ENCODE measurements at regions not wholly inside any gene's neighbourhood (a gene's known extent, or its start where the extent isn't known, plus 50 kb on each side); places are given as distances from the start of the nearest gene placed in this dataset.

DNA sequence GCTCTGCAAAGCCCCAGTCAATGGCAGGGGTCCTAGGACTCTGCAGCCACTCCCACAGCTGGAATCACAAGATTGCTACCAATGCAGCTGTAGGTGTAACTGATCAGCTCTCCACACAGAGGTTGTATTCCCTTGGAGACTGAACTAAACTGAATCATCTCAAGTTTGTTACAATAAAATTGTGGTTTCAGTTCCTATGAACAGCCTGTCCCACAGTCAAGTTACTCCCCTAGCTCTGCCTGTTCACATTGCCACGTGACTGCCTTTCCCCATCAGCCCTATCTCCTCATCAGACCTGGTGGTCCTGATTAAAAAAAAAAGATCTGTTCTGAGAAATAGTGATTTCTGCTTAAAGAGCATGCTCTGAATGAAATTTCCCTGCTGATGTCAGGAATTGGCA lies 287.9 kb upstream of the NBEA start:
- no peak overlapping the region for H3K4me3 Mint-ChIP-seq
- H3K9me3 Mint-ChIP-seq = peaks cover 6% of the 10 kb centered on the region
- ATAC-seq = no peak
- no peak overlapping the region for H3K27ac Mint-ChIP-seq
- H3K4me1 Mint-ChIP-seq = no peaks in the 10 kb centered on the region
- no peaks in the 10 kb centered on the region for H3K27me3 Mint-ChIP-seq
- H3K36me3 Mint-ChIP-seq = no peaks in the 10 kb centered on the region

DNA sequence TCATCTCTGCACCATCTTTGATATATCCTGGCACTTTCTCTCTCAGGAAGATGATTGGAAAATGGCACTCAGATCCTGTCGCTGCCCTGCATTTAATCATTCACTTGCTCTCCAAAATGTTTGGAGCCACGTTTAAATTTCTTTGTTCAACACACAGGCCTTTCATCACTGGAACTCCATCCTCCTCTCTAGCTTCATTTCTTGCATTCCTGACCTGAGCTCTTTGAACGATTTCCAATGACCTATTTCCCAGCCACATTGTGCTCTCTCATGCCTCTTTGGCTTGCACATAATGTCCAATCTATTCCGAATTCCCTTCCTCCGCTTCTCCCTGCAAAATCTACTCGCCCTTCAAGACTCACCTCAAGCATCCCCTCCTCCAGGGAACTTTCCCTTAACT lies 287.4 kb upstream of the NBEA start:
- H3K4me3 Mint-ChIP-seq = no peak overlapping the region
- H3K27me3 Mint-ChIP-seq = no peaks in the 10 kb centered on the region
- no peak overlapping the region for H3K27ac Mint-ChIP-seq
- ATAC-seq = no peak
- no peaks in the 10 kb centered on the region for H3K36me3 Mint-ChIP-seq
- no peaks in the 10 kb centered on the region for H3K4me1 Mint-ChIP-seq
- H3K9me3 Mint-ChIP-seq = peaks cover 6% of the 10 kb centered on the region

DNA sequence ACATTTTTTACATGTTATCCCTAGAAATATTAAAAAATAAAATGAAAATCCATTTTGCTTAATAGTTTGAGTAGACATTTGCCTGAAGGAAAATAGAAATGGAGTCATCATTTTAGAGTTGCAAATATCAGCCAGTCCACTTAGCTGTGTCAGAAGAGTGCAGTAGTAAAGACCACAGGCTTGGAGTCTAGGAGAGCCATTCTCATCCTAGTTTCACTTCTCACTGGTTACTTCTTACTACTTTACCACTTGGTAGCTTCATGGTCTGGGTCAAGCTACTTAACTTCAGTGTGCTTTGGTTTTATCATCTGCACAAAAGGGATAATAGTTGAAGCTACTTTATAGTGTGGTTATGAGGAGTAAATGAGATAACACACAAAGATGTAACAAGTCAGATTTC lies 286.5 kb upstream of the NBEA start:
- H3K36me3 Mint-ChIP-seq = no peaks in the 10 kb centered on the region
- H3K27me3 Mint-ChIP-seq = no peaks in the 10 kb centered on the region
- H3K4me1 Mint-ChIP-seq = no peaks in the 10 kb centered on the region
- H3K9me3 Mint-ChIP-seq = peaks cover 6% of the 10 kb centered on the region
- no peak overlapping the region for H3K27ac Mint-ChIP-seq
- no peak for ATAC-seq
- H3K4me3 Mint-ChIP-seq = no peak overlapping the region

DNA sequence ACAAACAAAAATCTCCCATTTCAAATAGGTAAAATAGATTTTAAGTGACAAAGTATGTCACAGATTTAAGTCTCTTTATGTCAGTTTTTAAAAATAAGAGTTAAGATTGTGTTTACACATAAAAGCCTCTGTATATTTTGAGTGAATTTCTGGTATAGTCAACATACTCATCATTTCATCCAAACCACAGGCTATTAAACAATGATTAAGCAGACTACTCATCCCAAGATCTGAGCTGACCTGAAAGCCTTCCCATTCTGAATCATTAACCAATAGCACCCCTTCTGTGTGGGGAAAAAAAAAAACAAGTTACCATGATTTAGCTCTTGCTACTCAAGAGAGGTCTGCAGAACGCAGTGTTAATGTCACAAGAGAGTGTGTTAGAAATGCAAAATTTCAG lies 284.4 kb upstream of the NBEA start:
- Mint-ChIP-seq H3K4me1 (no peaks in the 10 kb centered on the region), H3K27me3 (no peaks in the 10 kb centered on the region), H3K9me3 (peaks cover 3% of the 10 kb centered on the region), H3K36me3 (no peaks in the 10 kb centered on the region), H3K27ac (no peak overlapping the region), H3K4me3 (no peak overlapping the region)
- no peak for ATAC-seq

DNA sequence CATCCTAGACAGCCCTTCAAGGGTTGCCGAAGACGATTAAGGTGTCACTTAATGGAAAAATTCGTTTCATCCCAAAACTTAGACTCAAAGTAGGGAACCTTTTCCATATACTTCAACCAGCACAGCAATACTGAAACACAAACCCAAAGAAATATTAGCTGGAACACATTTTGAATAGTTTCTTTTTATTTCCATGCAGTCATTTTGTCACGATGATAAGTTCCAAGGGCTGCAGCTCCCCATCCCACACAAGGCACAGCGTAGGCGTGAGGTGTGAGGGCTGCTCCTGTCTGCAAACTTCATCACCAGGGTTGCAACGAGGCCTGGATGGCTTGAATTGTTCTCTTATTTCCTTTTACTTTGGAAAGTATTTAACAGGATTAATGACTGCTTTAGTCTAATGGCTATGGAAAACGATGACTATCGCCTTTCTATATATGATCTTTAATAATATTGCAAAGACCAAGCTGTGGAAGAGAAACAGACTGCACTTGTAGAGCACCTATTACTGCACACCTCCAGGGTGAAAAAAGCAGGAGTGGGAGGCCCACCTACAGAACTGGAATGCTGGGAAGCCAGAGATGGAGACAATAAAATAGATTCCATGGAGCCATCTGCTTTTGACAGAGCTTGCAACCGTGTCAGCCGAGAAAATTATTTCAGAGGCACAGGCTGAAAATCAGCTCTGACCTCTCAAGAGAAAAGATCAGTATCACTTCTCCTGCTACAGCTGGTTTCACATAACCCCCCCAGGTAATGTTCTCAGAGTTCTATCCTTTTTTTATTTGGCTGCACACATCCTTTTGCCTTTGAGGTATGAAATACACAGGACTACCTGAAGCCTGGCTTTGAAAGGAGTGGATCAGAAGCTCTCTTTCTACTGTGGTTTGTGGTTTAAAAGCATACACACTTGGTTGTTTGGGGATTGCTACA lies 274.5 kb upstream of the NBEA start:
- Mint-ChIP-seq H3K4me1 (no peaks in the 10 kb centered on the region), H3K27me3 (no peaks in the 10 kb centered on the region), H3K9me3 (peaks cover 3% of the 10 kb centered on the region), H3K36me3 (no peaks in the 10 kb centered on the region), H3K27ac (no peak overlapping the region), H3K4me3 (no peak overlapping the region)
- no peak for ATAC-seq

DNA sequence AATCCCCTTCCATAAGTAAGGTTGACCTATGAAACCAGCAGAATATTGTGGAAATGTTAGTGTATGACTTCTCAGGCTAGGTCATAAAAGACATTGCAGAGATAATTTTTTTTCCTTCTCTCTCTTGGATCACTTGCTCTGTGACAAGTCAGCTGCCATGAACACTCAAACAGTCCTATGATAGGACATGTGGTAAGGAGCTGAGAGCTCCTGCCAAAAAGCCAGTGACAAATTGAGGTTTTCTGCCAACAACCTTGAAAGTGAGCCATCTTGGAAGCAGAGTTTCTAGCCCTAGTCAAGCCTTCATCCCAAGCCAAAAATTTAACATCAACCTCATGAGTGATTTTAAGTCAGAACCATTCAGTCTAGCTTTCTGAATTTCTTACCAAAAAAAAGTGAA lies 270.9 kb upstream of the NBEA start:
- H3K27me3 Mint-ChIP-seq = no peaks in the 10 kb centered on the region
- H3K9me3 Mint-ChIP-seq = no peaks in the 10 kb centered on the region
- no peak for ATAC-seq
- H3K4me1 Mint-ChIP-seq = no peaks in the 10 kb centered on the region
- H3K4me3 Mint-ChIP-seq = no peak overlapping the region
- H3K36me3 Mint-ChIP-seq = no peaks in the 10 kb centered on the region
- no peak overlapping the region for H3K27ac Mint-ChIP-seq

DNA sequence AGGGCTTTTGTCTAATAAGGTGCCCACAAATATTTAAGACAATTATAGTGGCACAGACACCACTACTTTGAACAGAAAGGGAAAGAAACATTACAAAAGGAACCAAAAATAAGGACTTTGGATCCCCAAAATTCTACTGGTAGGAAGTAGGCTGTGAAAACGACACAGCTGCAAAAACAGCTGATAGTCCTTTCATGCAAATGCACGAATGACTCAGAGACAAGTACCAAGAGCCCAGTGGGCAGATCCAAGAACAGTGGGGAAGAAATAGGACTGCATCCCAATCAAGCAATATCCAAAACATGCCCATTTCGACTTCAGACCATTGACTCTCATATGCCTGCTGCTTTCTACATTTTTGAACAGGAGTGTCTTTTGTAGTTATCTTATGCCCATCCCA lies 269.4 kb upstream of the NBEA start:
- Mint-ChIP-seq H3K27me3 (no peaks in the 10 kb centered on the region), H3K36me3 (no peaks in the 10 kb centered on the region), H3K4me1 (no peaks in the 10 kb centered on the region), H3K4me3 (no peak overlapping the region), H3K27ac (no peak overlapping the region), H3K9me3 (no peaks in the 10 kb centered on the region)
- no peak for ATAC-seq

DNA sequence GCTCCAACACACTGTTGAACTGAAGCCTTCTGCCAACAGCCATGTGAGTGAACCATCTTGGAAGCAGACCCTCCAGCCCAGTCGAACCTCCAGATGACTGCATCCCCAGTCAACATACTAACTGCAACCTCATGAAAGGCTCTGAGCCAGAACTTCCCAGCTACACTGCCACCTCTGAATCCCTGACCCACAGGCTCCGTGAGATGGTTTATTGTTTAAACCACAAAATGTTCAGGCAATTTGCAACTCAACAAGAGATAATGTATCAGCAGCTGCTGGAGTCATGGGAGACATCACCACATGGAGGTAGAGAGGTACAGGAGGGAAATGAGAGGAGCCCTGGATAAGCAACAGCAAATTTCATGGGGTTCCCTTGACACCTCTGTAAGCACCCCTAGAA lies 266.4 kb upstream of the NBEA start:
- H3K36me3 Mint-ChIP-seq = no peaks in the 10 kb centered on the region
- ATAC-seq = no peak

DNA sequence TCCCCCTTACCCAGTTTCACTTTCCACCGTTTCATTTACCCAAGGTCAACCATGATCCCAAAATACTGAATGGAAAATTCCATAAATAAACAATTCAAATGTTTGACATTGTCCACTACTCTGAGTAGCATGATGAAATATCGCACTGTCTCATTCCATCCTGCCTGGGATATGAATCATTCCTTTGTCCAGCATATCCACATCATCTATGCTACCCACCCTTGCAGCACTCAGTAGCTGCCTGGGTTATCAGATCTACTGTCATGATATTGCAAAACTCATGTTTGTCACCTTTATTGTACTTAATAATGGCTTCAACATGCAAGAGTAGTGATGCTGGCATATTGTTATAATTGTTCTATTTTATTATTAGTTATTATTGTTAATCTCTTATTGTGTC lies 263.9 kb upstream of the NBEA start:
- no peak for ATAC-seq
- no peaks in the 10 kb centered on the region for H3K36me3 Mint-ChIP-seq
- no peaks in the 10 kb centered on the region for H3K27me3 Mint-ChIP-seq
- no peaks in the 10 kb centered on the region for H3K4me1 Mint-ChIP-seq
- H3K27ac Mint-ChIP-seq = no peak overlapping the region
- no peak overlapping the region for H3K4me3 Mint-ChIP-seq
- no peaks in the 10 kb centered on the region for H3K9me3 Mint-ChIP-seq

More for the DNA sequence above, 266.4 kb upstream of the NBEA start:
- Mint-ChIP-seq H3K27me3 (no peaks in the 10 kb centered on the region), H3K27ac (no peak overlapping the region), H3K4me3 (no peak overlapping the region), H3K4me1 (no peaks in the 10 kb centered on the region), H3K9me3 (no peaks in the 10 kb centered on the region)

DNA sequence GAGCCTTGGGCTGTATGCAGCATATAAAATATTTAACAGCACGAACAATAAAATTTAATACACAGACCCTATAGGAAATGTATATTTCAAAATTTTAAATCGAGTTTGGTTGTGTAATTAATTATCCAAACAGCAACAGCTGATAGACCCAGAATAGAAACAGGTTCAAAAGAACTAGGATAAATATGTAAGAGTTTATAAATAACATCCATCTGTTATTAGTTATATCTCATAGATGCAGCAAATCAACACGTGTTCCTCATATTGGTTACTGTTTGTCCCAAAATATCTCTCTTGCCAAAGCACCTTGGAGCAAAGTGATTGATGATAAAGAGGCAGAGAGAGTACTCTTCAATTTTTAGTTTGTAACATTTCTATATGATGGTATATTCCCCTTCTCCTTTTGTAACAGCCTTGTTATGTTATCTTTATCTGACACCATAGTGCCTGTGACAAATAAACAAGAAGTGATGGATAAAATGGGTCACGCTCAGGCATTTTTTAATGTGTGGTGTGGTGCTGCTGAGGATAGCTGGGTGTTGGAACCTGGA lies 260.6 kb upstream of the NBEA start:
- no peak for ATAC-seq
- Mint-ChIP-seq H3K27ac (no peak overlapping the region), H3K9me3 (no peaks in the 10 kb centered on the region), H3K36me3 (no peaks in the 10 kb centered on the region), H3K27me3 (no peaks in the 10 kb centered on the region), H3K4me1 (no peaks in the 10 kb centered on the region), H3K4me3 (no peak overlapping the region)

DNA sequence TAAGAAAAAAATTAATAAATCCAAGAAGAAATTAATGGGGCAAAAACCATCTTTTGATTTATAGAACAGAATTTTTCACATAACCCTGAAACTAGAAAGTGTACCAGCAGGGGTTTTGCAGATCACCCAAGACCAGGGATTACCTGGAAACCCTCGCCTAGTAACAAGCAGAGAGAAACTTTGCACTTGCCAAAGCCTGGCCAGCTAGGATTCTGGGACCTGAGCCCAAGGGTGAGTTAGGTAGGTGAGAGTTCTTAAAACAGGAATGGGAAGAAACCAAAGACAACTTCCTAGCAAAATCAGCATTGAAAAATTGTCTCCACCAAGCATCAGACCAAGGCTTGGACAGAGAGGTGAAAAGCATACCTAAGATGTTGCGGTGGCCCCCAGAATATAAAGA lies 247.0 kb upstream of the NBEA start:
- no peaks in the 10 kb centered on the region for H3K4me1 Mint-ChIP-seq
- H3K36me3 Mint-ChIP-seq = no peaks in the 10 kb centered on the region
- no peak overlapping the region for H3K4me3 Mint-ChIP-seq
- H3K9me3 Mint-ChIP-seq = peaks cover 3% of the 10 kb centered on the region
- no peaks in the 10 kb centered on the region for H3K27me3 Mint-ChIP-seq
- H3K27ac Mint-ChIP-seq = no peak overlapping the region
- ATAC-seq = no peak

DNA sequence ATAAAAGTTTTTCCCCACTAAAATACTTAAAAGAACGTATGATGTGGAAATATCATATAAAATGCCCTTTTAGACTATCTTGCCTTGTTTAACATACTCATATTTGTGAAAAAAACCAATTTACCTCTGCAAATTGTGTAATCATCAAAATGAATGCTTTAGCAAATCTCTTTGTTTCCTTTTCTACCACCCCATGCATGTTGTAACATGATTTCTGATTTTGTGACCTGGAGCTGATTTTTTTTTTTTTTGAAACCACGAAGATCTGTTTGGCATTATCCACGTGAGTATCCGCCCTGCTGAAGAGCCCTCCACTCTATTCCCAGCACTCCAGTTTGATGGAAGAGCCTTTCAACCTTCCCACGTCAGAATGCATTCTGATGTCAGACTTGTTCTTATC lies 245.8 kb upstream of the NBEA start:
- Mint-ChIP-seq H3K4me1 (no peaks in the 10 kb centered on the region), H3K4me3 (no peak overlapping the region), H3K36me3 (no peaks in the 10 kb centered on the region), H3K27me3 (no peaks in the 10 kb centered on the region), H3K27ac (no peak overlapping the region), H3K9me3 (no peaks in the 10 kb centered on the region)
- ATAC-seq = no peak

DNA sequence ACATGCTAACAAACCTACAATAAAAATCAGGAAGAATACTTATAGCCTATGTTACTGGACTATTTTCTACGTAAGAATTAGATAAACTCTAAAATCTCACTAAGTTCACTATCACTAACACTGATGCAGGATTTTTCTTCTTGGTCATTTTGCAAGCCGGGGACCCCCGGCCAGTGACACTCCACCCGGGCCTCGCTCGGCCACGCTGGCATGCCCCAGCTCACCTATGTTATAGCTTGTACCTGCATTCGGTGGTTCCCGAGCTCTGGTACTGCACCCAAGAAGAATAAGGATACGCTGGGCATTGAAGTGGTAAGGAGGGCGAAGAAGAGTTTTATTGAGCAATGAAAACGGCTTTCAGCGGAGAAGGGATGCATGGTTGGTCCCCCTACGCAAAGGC lies 245.3 kb upstream of the NBEA start:
- H3K9me3 Mint-ChIP-seq = no peaks in the 10 kb centered on the region
- no peak overlapping the region for H3K4me3 Mint-ChIP-seq
- no peak for ATAC-seq
- no peaks in the 10 kb centered on the region for H3K36me3 Mint-ChIP-seq
- H3K4me1 Mint-ChIP-seq = no peaks in the 10 kb centered on the region
- H3K27ac Mint-ChIP-seq = no peak overlapping the region
- H3K27me3 Mint-ChIP-seq = no peaks in the 10 kb centered on the region

DNA sequence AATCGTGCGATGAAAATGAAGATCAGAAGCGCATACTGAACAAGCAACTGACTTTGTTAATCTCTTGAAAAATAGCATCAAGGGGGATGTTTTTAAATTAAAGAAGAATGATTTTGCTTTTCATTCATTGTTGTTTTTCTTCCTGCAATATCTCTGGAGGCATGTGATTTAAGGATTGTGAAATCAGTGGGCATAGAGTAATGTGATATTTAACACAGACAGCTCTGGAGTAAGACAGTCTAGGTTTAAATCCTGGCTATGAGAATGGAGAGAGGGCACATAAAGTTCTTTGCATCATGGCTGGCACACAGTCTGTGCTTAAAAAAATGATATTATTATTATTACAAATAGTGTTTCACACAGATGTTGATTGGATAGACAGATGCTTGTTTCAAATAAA lies 243.1 kb upstream of the NBEA start:
- no peak overlapping the region for H3K4me3 Mint-ChIP-seq
- no peak overlapping the region for H3K27ac Mint-ChIP-seq
- H3K36me3 Mint-ChIP-seq = no peaks in the 10 kb centered on the region
- no peaks in the 10 kb centered on the region for H3K9me3 Mint-ChIP-seq
- no peaks in the 10 kb centered on the region for H3K4me1 Mint-ChIP-seq
- ATAC-seq = no peak
- no peaks in the 10 kb centered on the region for H3K27me3 Mint-ChIP-seq

DNA sequence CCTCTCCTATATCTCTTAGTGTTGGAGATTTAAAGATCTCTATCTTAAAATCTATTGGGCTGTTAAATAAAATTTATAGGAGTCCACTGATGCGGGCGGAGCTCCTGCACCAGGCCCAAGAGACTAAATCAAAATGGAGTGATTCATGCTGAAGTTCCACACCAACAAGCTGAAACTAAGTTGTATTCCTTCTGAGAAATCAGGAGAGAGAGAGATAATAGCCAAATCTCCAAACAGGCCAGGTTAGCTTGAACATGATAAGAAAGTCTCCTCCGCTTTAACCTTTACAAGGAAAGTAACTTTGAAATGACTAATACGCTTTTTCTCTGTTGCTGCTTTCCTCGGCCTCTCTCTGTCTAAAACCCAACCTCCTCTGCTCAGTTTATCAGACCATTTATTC lies 241.9 kb upstream of the NBEA start:
- Mint-ChIP-seq H3K4me3 (no peak overlapping the region), H3K27me3 (no peaks in the 10 kb centered on the region)

DNA sequence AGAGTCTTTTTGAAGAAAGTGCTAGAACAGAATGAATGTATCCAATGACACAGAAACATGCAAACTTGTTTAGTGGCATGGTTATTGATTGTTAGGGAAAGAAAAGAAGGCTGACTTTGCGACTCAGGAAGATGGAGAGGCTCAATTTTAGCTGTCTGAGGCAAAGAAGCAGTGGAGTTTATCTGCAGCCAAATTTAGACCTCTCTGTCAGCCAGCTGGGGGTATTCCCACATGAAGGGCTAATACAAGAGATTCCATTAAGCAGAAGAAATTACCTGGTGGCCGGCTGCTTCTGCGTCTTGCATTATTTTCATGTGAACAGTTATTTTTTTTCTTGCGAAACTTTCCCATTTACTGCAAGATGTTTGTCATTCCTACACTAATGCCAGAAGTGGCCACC lies 240.2 kb upstream of the NBEA start:
- Mint-ChIP-seq H3K9me3 (no peaks in the 10 kb centered on the region), H3K4me1 (no peaks in the 10 kb centered on the region), H3K27me3 (no peaks in the 10 kb centered on the region), H3K36me3 (no peaks in the 10 kb centered on the region), H3K4me3 (no peak overlapping the region), H3K27ac (no peak overlapping the region)
- ATAC-seq = no peak

More for the DNA sequence above, 241.9 kb upstream of the NBEA start:
- ATAC-seq = no peak
- Mint-ChIP-seq H3K4me1 (no peaks in the 10 kb centered on the region), H3K36me3 (no peaks in the 10 kb centered on the region), H3K27ac (no peak overlapping the region), H3K9me3 (no peaks in the 10 kb centered on the region)
